AG10803 (cell line): ENCODE measurements at regions not wholly inside any gene's neighbourhood (a gene's known extent, or its start where the extent isn't known, plus 50 kb on each side); places are given as distances from the start of the nearest gene placed in this dataset.

Source experiments
- DNase-seq: peaks from one replicate; pipeline ENCODE4 v3.0.0; 2010; ENCODE audit warnings: low read depth
- H3K4me3 ChIP-seq: 2 replicates; pipeline ENCODE4 v1.5.1; 2011; ENCODE audit warnings: mild to moderate bottlenecking, low read length, control low read depth
- CTCF ChIP-seq: conservative IDR thresholded peaks from 2 replicates; pipeline ENCODE4 v1.5.1; 2011; ENCODE audit warnings: mild to moderate bottlenecking, low read length, control low read depth, inconsistent platforms

- no peak overlapping the region for H3K4me3 ChIP-seq
- no peak for DNase-seq
- no peak for TF ChIP-seq CTCF
These were observed 256.1 kb upstream of the IRX2 start for GRCh38 chr5:3007577-3007976.

DNA sequence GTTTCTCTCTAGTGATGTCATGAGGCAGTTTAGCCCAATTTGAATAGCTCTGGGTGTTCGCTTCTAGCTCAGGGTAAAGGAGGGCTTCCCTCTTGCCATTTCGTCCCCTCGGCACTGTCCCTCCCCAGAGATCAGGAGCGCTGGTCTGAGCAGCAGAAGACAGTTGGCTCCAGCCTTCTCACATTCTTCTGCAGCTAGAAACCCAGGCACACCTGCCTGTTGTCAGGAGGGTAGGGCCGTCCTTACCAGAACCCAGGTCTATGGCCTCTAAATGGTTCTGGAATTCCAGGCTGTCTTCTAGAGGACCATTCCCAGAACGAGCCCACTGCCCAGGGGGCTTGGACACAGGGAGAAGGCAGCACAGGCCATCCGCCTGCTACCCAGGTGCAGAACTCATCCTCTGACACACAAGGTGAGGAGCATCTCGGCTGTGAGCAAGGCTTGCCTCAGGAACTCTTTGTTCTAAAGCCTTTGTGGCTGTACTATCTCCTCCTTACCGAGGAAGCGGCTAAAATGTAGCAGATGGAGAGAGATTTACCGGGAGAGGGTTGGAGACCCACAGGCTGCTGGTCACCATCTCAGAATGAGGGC is 255.6 kb upstream of the IRX2 start:
- no peak for TF ChIP-seq CTCF
- no peak for DNase-seq
- H3K4me3 ChIP-seq: no peak overlapping the region

GRCh38 chr5:3006526-3006925 is 255.0 kb upstream of the IRX2 start:
- DNase-seq: no peak
- no peak overlapping the region for H3K4me3 ChIP-seq
- TF ChIP-seq CTCF: no peak

- DNase-seq: no peak
- no peak overlapping the region for H3K4me3 ChIP-seq
- TF ChIP-seq CTCF: no peak
These were observed 253.0 kb upstream of the IRX2 start for GRCh38 chr5:3004361-3005080.

DNA sequence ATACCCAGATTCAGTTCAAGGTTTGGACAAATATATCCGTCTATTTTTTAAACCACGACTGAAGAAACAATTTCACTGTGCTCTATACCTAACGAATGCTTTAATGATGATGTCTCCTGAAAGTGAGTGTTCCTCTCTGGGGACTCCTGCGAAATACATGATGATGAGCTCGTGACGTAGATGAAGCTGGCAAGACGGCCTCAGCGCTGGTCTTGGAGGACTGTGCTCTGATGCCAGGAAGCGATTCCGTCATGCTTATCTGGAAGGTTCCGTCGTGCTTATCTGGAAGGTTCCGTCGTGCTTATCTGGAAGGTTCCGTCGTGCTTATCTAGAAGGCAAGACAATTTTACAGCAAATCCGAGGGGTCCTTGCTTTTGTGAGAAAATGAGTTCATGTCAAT is 250.8 kb upstream of the IRX2 start:
- H3K4me3 ChIP-seq: no peak overlapping the region
- DNase-seq: no peak
- TF ChIP-seq CTCF: no peak

DNA sequence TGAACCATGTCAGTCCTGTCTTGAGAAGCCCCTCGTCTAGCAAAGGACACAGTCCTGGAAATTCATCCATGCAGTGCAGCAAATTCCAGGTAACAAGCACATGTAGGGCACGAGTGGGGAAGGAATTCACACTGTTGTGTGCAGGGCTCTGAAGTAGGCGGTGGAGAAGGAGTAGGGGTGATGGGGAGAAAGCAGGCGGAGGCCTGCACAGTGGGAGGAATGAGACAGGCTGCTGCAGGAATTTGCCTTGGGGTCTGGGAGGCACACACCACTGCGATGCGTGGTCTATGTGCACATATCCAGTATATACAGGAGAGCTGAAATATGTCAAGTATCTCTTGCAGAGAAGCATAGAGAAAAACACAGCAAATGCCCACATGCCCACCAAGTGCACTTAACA is 249.2 kb upstream of the IRX2 start:
- no peak overlapping the region for H3K4me3 ChIP-seq
- DNase-seq: no peak
- TF ChIP-seq CTCF: no peak

GRCh38 chr5:2999926-3000325 is 248.4 kb upstream of the IRX2 start:
- no peak for DNase-seq
- no peak for TF ChIP-seq CTCF
- no peak overlapping the region for H3K4me3 ChIP-seq
